ENCODE measurements at regions not wholly inside any gene's neighbourhood (a gene's known extent, or its start where the extent isn't known, plus 50 kb on each side); places are given as distances from the start of the nearest gene placed in this dataset.
A peak's percentile ranks its signal among the peaks of the same experiment; 100 is the strongest.
"Not testable (repeated sequence)": the region's sequence is repeated elsewhere in the genome, so short reads cannot be mapped to it uniquely, and the experiment has no call there.

DNA sequence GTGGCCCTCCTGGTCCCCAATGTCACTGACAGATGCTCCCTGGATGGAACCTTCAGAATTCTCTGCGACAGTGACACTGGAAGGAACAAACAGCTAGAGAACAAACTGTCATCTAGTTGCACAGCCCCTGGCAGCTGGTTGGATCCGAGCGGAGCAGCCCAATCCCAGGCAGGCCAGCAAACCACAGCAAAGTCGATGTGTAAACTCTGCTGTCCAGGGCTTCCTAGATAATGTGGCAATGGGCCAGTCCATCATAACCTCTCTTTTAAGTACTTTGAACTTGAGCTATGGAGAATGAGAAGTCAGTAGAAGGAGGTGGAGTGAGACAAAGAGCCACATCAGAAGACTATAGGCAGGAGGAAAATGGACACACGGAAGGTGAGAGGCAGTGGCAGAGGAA is 323.0 kb downstream of the CBLN1 start:
- DNase-seq (peak in 2 of 5 donors; percentile 33 to 37), ATAC-seq (peak; percentile 33 to 68 (median 49))
- Histone ChIP-seq H3K4me1 (peaks cover 0 to 36% (median 5%) of the 10 kb centered on the region in 12 donors), H3K27ac (peak overlapping the region in 1 of 12 donors; percentile 22), H3K27me3 (no peaks in the 10 kb centered on the region), H3K9me3 (no peaks in the 10 kb centered on the region), H3K36me3 (no peaks in the 10 kb centered on the region), H3K4me3 (no peak overlapping the region)
- no peak for TF ChIP-seq POLR2A (IDR thresholded peaks at IDR 0.05)
- no peak for TF ChIP-seq CTCF (IDR thresholded peaks at IDR 0.05)
- 47 to 58% (median 48%) methylated on average over 5 of the region's 5 CpGs for WGBS, 4 donors
- intact Hi-C loops (cut with DNase I) = no loop called here

DNA sequence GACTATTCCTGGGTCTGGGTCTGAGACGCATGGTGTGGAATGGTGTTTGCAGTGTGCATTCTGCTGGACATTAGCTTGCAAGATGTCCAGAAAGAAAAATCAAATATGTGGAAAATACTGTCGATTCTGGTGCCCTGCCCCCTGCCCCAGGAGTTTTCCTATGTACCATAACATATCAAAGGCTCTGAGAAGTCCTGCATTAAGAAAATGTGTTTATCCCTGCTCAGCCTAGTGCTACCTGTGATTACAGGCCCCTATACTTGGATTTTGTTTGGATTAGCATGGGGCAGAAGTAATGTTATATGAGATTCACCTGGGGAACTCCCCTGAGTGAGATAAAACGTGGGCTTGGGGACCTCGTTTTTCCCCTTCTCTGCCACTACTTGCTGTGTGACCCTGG is 325.0 kb downstream of the CBLN1 start:
- Histone ChIP-seq H3K4me1 (peaks cover 0 to 40% (median 5%) of the 10 kb centered on the region in 12 donors), H3K27me3 (no peaks in the 10 kb centered on the region), H3K27ac (peak overlapping the region in 1 of 12 donors; percentile 11), H3K9me3 (no peaks in the 10 kb centered on the region), H3K4me3 (no peak overlapping the region), H3K36me3 (no peaks in the 10 kb centered on the region)
- intact Hi-C loops (cut with DNase I) = no loop called here
- TF ChIP-seq POLR2A (IDR thresholded peaks at IDR 0.05) (no peak), CTCF (IDR thresholded peaks at IDR 0.05) (no peak)
- DNase-seq = no peak
- 67 to 79% (median 76%) methylated on average over 4 of the region's 4 CpGs for WGBS, 4 donors
- no peak for ATAC-seq

GRCh38 chr16:48955837-48956236 is 325.8 kb downstream of the CBLN1 start:
- Histone ChIP-seq H3K27ac (peak overlapping the region in 4 of 12 donors; percentile 11 to 37 (median 14)), H3K36me3 (no peaks in the 10 kb centered on the region), H3K4me3 (no peak overlapping the region), H3K27me3 (no peaks in the 10 kb centered on the region), H3K9me3 (no peaks in the 10 kb centered on the region), H3K4me1 (peaks cover 0 to 40% (median 5%) of the 10 kb centered on the region in 12 donors)
- WGBS, 4 donors = 24 to 33% (median 28%) methylated on average over 3 of the region's 3 CpGs
- no peak for DNase-seq
- TF ChIP-seq CTCF (IDR thresholded peaks at IDR 0.05) = no peak
- no peak for TF ChIP-seq POLR2A (IDR thresholded peaks at IDR 0.05)
- intact Hi-C loops (cut with DNase I) = no loop called here
- ATAC-seq = peak; percentile 20 to 78 (median 68)

- DNase-seq; H3K27ac ChIP-seq; H3K36me3 ChIP-seq; intact Hi-C loops (cut with DNase I); ATAC-seq; H3K27me3 ChIP-seq; H3K9me3 ChIP-seq; H3K4me3 ChIP-seq: not testable (repeated sequence)
- H3K4me1 ChIP-seq = peaks cover 0 to 29% (median 5%) of the 10 kb centered on the region in 12 donors
- 85 to 87% methylated on average over 27 to 33 of the region's 41 CpGs; no CpG with 5 or more reads in 2 of the 4 donors for WGBS, 4 donors
Observed at GRCh38 chr16:48951621-48952125, 330.0 kb downstream of the CBLN1 start.

GRCh38 chr16:48950184-48950583 is 331.5 kb downstream of the CBLN1 start:
- 88 to 100% (median 91%) methylated on average over 2 of the region's 2 CpGs for WGBS, 4 donors
- TF ChIP-seq CTCF (IDR thresholded peaks at IDR 0.05) (no peak), POLR2A (IDR thresholded peaks at IDR 0.05) (no peak)
- H3K4me3 ChIP-seq = no peak overlapping the region
- ATAC-seq (no peak), DNase-seq (no peak)
- no peaks in the 10 kb centered on the region for H3K36me3 ChIP-seq
- H3K9me3 ChIP-seq = no peaks in the 10 kb centered on the region
- H3K27ac ChIP-seq = peak overlapping the region in 1 of 12 donors; percentile 51
- H3K4me1 ChIP-seq = peaks cover 0 to 24% (median 0%) of the 10 kb centered on the region in 12 donors
- H3K27me3 ChIP-seq = no peaks in the 10 kb centered on the region
- intact Hi-C loops (cut with DNase I) = no loop called here
